ENCODE measurements at regions not wholly inside any gene's neighbourhood (a gene's known extent, or its start where the extent isn't known, plus 50 kb on each side); places are given as distances from the start of the nearest gene placed in this dataset.

GRCh38 chr3:74531491-74531890 is 83.0 kb downstream of the CNTN3 start:
- no peak for TF ChIP-seq SIN3A (IDR thresholded peaks at IDR 0.05; ENCODE audit: borderline replicate concordance, insufficient read depth, low read length)
- no peak for TF ChIP-seq FOXP2 (optimal IDR thresholded peaks at IDR 0.05; ENCODE audit: borderline replicate concordance, extremely low read depth, extremely low read length, insufficient read depth)
- no peak for TF ChIP-seq REST (IDR thresholded peaks at IDR 0.05; ENCODE audit: insufficient read depth in 1 of 2, low read depth in 2 of 2, low read length in 2 of 2)
- no peak for TF ChIP-seq TAF1 (IDR thresholded peaks at IDR 0.05; ENCODE audit: borderline replicate concordance, insufficient read depth, low read length)
- no peak for TF ChIP-seq POLR2AphosphoS5 (IDR thresholded peaks at IDR 0.05; ENCODE audit: low read depth, low read length)

GRCh38 chr3:74529145-74529544 is 85.3 kb downstream of the CNTN3 start:
- TF ChIP-seq TAF1 (IDR thresholded peaks at IDR 0.05; ENCODE audit: borderline replicate concordance, insufficient read depth, low read length) (no peak), FOXP2 (optimal IDR thresholded peaks at IDR 0.05; ENCODE audit: borderline replicate concordance, extremely low read depth, extremely low read length, insufficient read depth) (no peak), SIN3A (IDR thresholded peaks at IDR 0.05; ENCODE audit: borderline replicate concordance, insufficient read depth, low read length) (no peak)

GRCh38 chr3:74527566-74527965 is 86.9 kb downstream of the CNTN3 start:
- TF ChIP-seq REST (IDR thresholded peaks at IDR 0.05; ENCODE audit: insufficient read depth in 1 of 2, low read depth in 2 of 2, low read length in 2 of 2) = no peak
- no peak for TF ChIP-seq SIN3A (IDR thresholded peaks at IDR 0.05; ENCODE audit: borderline replicate concordance, insufficient read depth, low read length)
- no peak for TF ChIP-seq FOXP2 (optimal IDR thresholded peaks at IDR 0.05; ENCODE audit: borderline replicate concordance, extremely low read depth, extremely low read length, insufficient read depth)
- TF ChIP-seq TAF1 (IDR thresholded peaks at IDR 0.05; ENCODE audit: borderline replicate concordance, insufficient read depth, low read length) = no peak
- no peak for TF ChIP-seq POLR2AphosphoS5 (IDR thresholded peaks at IDR 0.05; ENCODE audit: low read depth, low read length)

GRCh38 chr3:74523811-74524210 is 90.6 kb downstream of the CNTN3 start:
- TF ChIP-seq SIN3A (IDR thresholded peaks at IDR 0.05; ENCODE audit: borderline replicate concordance, insufficient read depth, low read length) = no peak
- no peak for TF ChIP-seq TAF1 (IDR thresholded peaks at IDR 0.05; ENCODE audit: borderline replicate concordance, insufficient read depth, low read length)
- TF ChIP-seq POLR2AphosphoS5 (IDR thresholded peaks at IDR 0.05; ENCODE audit: low read depth, low read length) = no peak
- TF ChIP-seq REST (IDR thresholded peaks at IDR 0.05; ENCODE audit: insufficient read depth in 1 of 2, low read depth in 2 of 2, low read length in 2 of 2) = no peak
- no peak for TF ChIP-seq FOXP2 (optimal IDR thresholded peaks at IDR 0.05; ENCODE audit: borderline replicate concordance, extremely low read depth, extremely low read length, insufficient read depth)

GRCh38 chr3:74520895-74521294 is 93.6 kb downstream of the CNTN3 start:
- TF ChIP-seq REST (IDR thresholded peaks at IDR 0.05; ENCODE audit: insufficient read depth in 1 of 2, low read depth in 2 of 2, low read length in 2 of 2) (no peak), SIN3A (IDR thresholded peaks at IDR 0.05; ENCODE audit: borderline replicate concordance, insufficient read depth, low read length) (no peak), FOXP2 (optimal IDR thresholded peaks at IDR 0.05; ENCODE audit: borderline replicate concordance, extremely low read depth, extremely low read length, insufficient read depth) (no peak), TAF1 (IDR thresholded peaks at IDR 0.05; ENCODE audit: borderline replicate concordance, insufficient read depth, low read length) (no peak), POLR2AphosphoS5 (IDR thresholded peaks at IDR 0.05; ENCODE audit: low read depth, low read length) (no peak)

All from PFSK-1 (cell line).